ENCODE measurements at regions not wholly inside any gene's neighbourhood (a gene's known extent, or its start where the extent isn't known, plus 50 kb on each side); places are given as distances from the start of the nearest gene placed in this dataset.
"Not testable (repeated sequence)": the region's sequence is repeated elsewhere in the genome, so short reads cannot be mapped to it uniquely, and the experiment has no call there.

- in situ Hi-C loops (cut with MboI; ENCODE audit: low sequenced_read_pairs): no loop called here
Observed at GRCh38 chr3:153889905-153890334, 231.3 kb upstream of the ARHGEF26 start.

DNA sequence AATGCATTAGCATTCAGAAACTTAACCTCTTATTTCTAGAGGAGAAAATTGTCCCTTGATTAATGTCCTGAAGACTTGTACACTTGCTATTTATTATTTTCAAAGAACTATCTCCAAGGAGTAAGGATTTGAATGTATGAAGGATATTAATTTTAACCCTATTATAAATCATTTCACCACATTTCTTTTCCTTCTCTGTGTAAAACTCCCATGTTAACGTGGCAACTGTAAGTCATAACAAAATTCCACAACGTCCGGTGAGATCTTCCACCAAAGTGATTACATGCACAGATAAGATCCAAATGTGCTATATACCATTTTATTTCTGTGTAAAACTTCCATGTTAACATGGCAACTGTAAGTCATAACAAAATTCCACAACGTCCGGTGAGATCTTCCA is 229.1 kb upstream of the ARHGEF26 start:
- in situ Hi-C loops (cut with MboI; ENCODE audit: low sequenced_read_pairs): no loop called here

DNA sequence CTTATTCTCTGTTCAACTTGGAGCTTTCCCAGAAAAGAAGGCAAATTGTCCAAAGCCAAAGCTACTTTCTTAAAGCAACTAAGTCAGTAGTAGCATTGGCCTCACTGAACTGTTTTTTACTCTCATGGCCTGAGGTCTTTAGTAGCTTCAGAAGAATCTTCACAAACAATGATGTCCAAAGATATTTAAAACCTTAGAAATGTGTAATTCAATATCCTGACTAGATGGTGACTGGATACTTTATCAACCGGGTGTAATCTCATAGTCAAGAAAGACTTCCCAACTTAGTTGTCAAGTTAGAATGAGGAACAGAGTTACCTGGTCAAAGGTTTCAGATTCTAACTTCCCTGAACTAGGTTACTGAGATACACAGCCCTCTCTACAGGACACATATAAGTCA is 226.3 kb upstream of the ARHGEF26 start:
- in situ Hi-C loops (cut with MboI; ENCODE audit: low sequenced_read_pairs): no loop called here

DNA sequence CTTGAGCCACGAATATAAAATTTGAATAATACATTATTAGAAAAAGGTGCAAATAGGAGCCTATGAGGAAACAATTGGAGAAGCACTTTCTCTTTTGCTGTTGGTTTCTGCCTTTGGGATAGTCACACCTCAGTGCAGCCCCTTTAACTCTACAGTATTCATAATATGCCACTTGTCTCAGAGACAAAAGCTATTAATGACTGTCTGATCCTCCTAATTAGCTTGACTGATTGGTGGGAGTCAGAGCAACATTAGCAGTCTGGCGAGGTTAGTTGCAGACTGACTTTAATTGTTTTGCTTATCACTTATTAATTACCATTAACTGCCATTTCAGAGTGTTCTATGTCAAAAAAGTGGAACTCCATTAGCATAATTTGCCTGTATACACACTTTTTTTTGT is 225.0 kb upstream of the ARHGEF26 start:
- in situ Hi-C loops (cut with MboI; ENCODE audit: low sequenced_read_pairs): no loop called here

DNA sequence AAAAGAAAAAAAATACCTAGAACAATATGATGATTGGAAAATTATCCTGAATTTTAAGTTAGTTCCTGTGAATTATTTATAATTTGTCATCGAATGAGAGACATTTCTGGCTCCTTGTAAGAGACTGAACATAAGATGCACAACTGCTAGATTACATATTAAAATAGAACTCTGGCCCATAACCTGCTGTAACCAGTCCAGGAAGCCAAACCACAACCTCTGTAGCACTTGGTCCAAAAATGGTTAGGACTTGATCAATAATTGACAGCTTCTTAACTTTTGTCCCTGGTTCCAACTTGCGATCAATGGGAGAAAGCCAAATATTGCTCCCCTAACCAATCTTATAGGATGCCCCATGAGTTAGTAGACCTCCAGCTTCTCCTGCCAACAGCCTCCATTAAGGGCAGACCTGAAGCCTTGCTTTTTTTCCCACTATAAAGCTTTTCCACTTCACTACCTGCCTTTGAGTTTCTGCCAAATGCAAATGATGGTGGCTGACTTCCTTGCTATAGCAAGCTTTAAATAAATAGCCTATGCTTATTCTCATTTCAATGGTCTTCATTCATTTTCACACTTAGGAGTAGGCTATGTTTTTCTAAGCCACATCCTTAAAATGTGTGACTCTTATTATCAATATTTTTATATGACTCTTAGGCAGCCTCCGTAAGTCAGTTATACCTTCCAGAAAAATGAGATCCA is 224.0 kb upstream of the ARHGEF26 start:
- in situ Hi-C loops (cut with MboI; ENCODE audit: low sequenced_read_pairs): no loop called here

DNA sequence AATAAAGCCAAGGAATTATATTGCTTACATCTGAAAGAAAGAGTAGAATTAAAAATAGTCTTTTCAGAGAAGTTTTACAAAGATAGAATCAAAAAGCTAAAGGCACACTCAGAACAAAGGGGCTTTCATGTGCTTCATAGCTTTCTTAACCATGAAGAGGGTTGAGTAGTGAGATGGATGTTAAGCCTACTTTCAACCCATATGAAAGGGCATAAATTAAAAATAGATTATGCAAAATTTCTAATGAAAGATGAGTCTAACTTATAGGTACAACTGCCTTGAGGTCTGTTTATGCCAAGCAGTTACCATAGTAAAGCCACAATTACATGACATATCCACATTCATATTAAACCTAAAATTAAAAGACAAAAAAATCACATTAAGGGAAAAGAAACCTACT is 223.3 kb upstream of the ARHGEF26 start:
- in situ Hi-C loops (cut with MboI; ENCODE audit: low sequenced_read_pairs): no loop called here

- in situ Hi-C loops (cut with MboI; ENCODE audit: low sequenced_read_pairs): no loop called here
Observed at GRCh38 chr3:153901152-153901551, 220.0 kb upstream of the ARHGEF26 start.

DNA sequence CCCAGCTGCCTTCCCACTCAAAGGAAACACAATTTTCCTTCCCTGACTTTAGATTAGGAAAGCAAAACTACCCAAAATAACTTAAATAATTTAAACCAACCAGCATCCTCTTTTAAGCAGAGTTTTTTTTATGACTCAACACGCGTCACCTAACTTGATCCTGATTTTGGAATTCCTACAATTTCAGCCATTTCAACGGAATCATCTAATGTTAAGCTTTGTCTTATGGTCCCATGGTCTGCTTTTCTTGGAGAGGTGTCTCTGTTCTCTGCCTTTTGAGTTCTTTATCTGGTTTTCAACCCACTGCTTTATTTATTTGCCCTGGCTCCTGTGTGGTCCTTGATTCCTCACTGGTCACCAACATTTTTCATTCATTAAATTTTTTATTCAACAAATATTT is 219.2 kb upstream of the ARHGEF26 start:
- in situ Hi-C loops (cut with MboI; ENCODE audit: low sequenced_read_pairs): no loop called here

DNA sequence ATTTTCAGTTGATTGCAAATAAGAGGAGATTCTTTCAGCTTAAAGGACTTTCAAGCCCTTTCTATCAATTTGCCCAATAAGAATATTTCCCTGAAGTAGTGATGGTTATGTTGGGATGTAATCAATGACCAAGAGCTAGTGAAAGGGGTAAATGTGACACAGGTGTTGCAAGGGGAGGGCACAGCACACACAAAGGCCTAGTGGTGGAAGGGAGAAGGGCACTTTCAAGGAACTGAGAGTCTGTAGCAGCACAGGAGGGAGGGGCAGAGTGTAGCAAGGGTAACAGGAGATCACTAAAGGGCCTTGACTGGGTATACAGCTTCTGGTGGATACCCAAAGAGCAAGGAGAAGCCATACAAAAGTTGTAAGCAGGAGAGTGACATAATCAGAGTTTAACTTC is 217.8 kb upstream of the ARHGEF26 start:
- in situ Hi-C loops (cut with MboI; ENCODE audit: low sequenced_read_pairs): no loop called here

GRCh38 chr3:153906366-153906765 is 214.8 kb upstream of the ARHGEF26 start:
- in situ Hi-C loops (cut with MboI; ENCODE audit: low sequenced_read_pairs): no loop called here

DNA sequence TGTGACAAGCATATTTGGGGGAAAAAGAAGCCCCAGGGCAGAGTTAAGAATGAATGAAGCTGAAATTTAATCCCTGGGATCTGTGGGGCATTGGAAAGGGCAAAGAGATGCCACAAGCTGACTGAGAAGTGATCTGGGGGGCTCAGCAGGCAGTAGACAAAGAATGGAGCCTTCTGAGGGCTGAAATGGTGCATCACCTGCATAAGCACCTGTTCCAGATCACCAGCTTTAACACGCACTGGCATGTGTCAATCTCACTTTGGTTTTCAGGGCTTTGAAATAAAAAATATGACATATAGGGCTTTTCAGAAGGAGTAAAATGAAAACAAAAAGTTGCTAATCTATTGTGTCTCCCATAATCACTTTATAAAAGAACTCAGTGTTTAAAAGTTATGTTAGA is 210.8 kb upstream of the ARHGEF26 start:
- in situ Hi-C loops (cut with MboI; ENCODE audit: low sequenced_read_pairs): no loop called here

DNA sequence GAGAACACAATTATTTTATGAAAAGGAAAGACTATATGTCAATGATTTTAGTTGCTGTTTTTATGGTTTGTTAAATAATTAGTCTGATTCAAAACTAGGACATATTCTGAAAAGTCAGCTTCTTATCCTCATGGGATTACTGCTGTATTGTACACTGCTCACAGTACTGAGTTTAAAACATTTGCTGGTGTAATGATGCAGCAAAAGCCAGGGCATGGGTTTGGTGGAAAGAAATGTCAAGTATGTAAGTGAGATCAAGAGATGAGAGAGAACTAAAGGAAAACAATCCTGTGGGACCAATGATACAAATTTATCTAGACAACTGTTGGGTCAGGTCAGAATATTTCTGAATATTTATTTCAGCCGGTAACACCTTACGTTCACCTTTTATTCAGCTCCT is 210.1 kb upstream of the ARHGEF26 start:
- in situ Hi-C loops (cut with MboI; ENCODE audit: low sequenced_read_pairs): no loop called here

DNA sequence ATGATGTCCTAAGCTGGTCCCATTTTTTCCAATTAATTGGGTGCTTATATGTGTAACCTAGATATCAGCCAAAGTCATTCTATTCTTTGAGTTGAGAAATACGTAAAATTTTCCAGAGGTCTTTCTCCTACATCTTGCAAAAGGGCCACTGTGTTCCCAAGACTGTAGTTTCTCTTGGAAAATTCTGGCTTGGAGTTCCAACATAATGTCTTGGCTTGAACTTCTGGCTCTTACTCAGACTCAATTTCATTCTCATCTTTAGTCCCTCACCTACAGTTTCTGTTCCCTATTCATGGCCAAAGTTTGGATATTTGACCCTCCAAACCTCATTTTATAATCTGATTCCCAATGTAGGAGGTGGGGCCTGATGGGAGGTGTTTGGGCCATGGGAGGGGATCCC is 201.4 kb upstream of the ARHGEF26 start:
- in situ Hi-C loops (cut with MboI; ENCODE audit: low sequenced_read_pairs): no loop called here

- in situ Hi-C loops (cut with MboI; ENCODE audit: low sequenced_read_pairs): no loop called here
Observed at GRCh38 chr3:153921826-153922225, 199.4 kb upstream of the ARHGEF26 start.

DNA sequence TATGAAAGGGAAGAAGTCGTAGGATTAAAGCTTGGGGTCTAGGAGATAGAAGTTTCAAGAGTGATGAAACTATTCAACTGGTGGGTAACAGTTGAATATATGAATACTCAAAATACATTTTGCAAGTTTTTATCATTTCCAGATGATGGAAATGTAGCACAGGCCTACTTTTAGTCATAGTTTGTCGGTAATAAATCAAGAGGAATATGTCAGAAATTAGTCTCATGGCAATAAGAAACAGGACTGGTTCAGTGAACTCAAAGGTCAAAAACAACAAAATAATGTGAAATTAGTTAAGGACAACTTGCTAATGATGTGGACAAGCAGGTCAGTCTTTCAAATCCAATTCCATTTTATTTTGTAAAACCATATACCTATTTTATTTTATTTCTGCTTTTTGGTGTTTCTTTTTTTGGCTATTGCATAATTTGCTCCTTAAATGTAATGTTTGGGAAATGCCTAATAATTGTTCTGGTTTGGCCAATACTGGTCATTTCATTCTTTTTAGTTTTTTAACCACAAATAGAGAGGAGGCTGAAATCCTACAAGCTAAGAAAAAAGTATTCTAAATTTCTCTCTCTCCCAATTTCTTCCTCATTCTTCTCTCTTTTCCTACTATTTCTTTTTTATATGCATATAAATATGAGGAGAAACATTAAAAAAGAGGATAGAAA is 195.2 kb upstream of the ARHGEF26 start:
- in situ Hi-C loops (cut with MboI; ENCODE audit: low sequenced_read_pairs): no loop called here

- in situ Hi-C loops (cut with MboI; ENCODE audit: low sequenced_read_pairs): no loop called here
Observed at GRCh38 chr3:153927107-153927506, 194.1 kb upstream of the ARHGEF26 start.

DNA sequence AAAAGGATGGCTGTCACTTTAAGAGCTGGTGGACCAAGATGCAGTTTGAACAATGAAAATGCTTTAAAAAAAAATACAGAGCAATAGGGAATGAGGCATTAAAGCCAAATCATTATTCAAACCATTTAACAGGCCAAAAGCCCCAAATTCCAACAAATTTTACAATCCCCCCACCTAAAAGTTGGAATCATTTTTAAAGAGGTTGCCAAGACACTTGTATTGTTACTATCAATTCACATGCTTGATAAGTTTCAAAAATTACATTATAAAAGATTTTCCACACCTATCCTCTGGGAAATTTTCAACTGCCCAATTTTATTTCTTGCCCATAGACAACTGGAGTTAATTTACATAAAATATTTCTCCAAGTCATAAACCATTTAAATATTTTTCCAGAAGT is 192.3 kb upstream of the ARHGEF26 start:
- in situ Hi-C loops (cut with MboI; ENCODE audit: low sequenced_read_pairs): no loop called here

DNA sequence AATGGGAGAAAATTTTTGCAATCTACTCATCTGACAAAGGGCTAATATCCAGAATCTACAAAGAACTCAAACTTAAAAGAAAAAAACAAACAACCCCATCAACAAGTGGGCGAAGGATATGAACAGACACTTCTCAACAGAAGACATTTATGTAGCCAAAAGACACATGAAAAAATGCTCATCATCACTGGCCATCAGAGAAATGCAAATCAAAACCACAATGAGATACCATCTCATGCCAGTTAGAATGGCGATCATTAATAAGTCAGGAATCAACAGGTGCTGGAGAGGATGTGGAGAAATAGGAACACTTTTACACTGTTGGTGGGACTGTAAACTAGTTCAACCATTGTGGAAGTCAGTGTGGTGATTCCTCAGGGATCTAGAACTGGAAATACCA is 187.7 kb upstream of the ARHGEF26 start:
- in situ Hi-C loops (cut with MboI; ENCODE audit: low sequenced_read_pairs): not testable (repeated sequence)

- in situ Hi-C loops (cut with MboI; ENCODE audit: low sequenced_read_pairs): no loop called here
Observed at GRCh38 chr3:153944084-153944483, 177.1 kb upstream of the ARHGEF26 start.

DNA sequence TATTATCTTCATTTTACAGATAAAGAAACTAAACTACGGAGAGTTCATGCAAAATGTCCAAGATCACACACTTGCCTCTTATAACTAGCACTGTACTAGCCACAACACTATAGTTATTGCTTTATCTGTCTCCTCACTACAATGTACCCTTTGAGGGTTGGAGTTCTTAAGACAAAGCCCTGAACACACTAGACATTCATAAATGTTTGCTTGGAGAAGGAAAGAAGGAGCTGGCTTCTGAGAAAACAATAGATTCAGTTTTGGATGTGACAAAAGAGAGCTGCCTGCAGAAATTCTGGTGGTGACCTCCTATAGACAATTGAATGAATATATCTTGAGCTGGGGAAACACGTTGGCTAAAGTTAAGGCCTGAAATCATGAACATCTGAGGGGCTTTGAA is 169.9 kb upstream of the ARHGEF26 start:
- in situ Hi-C loops (cut with MboI; ENCODE audit: low sequenced_read_pairs): no loop called here

- in situ Hi-C loops (cut with MboI; ENCODE audit: low sequenced_read_pairs): no loop called here
Observed at GRCh38 chr3:153952091-153952490, 169.1 kb upstream of the ARHGEF26 start.

DNA sequence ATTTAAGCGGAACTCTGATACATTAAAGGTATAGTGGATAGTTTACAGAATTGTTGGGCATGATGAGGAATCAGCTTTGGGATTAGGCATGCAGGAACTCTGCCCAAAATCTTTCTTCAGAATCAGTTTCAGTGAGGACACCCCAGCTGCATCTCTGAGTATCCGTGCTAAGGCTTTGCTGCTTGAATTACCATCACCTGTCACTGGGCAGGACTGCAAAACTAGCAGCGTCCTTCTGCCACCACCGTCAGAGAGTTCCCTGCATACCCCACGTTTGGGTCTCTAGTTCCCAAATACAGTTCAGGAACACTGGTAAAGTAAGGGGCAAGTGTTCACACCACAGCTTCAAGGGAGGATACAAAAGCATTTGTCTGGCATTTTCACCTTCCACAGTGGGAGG is 164.6 kb upstream of the ARHGEF26 start:
- in situ Hi-C loops (cut with MboI; ENCODE audit: low sequenced_read_pairs): no loop called here

DNA sequence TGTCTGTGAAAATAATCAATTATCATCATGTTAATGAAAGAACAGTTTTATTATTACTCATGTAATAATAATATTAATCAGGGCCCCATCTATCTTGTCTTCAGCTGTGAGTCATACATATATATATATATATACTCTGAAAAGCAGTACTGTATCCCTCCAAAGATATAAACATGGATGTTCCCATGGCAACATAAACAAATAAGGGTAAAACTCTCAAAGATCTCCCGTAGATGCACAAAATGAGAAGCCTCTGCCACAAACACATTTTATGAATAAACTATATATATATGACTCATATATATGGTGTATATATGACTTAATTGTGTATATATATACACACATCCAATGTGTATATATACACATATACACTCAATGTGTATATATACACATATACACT is 163.8 kb upstream of the ARHGEF26 start:
- in situ Hi-C loops (cut with MboI; ENCODE audit: low sequenced_read_pairs): no loop called here

All from HL-60/S4 treated with phorbol 12-myristate 13-acetate at 8.2 ng/mL for 4 days and 3 days (cell line).